GM23248 (cell line): ENCODE measurements at regions not wholly inside any gene's neighbourhood (a gene's known extent, or its start where the extent isn't known, plus 50 kb on each side); places are given as distances from the start of the nearest gene placed in this dataset.

Source experiments
- EZH2 ChIP-seq: fragments of 200-600 bp; sonication (generic); IDR thresholded peaks from 2 replicates; pipeline ENCODE4 v1.6.1; 2018; ENCODE audit warnings: antibody characterized with exemption, mild to moderate bottlenecking; ENCODE audit not compliant: insufficient read depth, poor library complexity, severe bottlenecking
- EZH2phosphoT487 ChIP-seq: fragments of 200-600 bp; sonication (generic); IDR thresholded peaks from 2 replicates; pipeline ENCODE4 v1.6.1; 2018; ENCODE audit warnings: antibody characterized with exemption, moderate library complexity, mild to moderate bottlenecking, low read depth; ENCODE audit not compliant: insufficient read depth

DNA sequence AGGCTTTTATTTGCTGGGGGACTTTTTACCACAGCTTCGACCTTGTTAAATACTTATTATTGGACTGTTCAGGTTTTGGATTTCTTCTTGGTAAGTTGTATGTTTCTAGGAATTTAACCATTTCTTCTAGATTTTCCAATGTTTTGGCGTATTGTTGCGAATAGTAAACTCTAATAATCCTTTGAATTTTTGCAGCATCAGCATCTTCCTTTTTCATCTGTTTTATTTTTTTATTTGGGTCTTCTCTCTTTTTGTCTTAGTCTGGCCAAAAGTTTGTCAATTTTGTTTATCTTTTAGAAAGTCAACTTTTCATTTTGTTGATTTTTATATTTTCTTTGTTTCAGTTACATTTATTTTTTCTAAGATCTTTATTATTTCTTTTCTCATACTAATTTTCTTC is 1272.0 kb downstream of the HACE1 start:
- TF ChIP-seq EZH2: no peak
- no peak for TF ChIP-seq EZH2phosphoT487
